Breast epithelium (tissue), 4 donors: ENCODE measurements at regions not wholly inside any gene's neighbourhood (a gene's known extent, or its start where the extent isn't known, plus 50 kb on each side); places are given as distances from the start of the nearest gene placed in this dataset.
"Not testable (repeated sequence)": the region's sequence is repeated elsewhere in the genome, so short reads cannot be mapped to it uniquely, and the experiment has no call there.

ENCODE experiments used
- DNase-seq, 2 donors: peaks; one replicate each; pipeline ENCODE4 v3.0.0-alpha.2; 2019; ENCODE audit warnings: low spot score in 2 of 2
- H3K27ac ChIP-seq, 2 donors: fragments of 200-600 bp; sonication (generic) in 1 of 2; one replicate each; pipeline ENCODE4 v1.5.1; 2016 to 2019; ENCODE audit warnings: mild to moderate bottlenecking in 1 of 2
- H3K27me3 ChIP-seq, 2 donors: fragments of 200-600 bp; sonication (generic) in 1 of 2; one replicate each; pipeline versions ENCODE4 v1.5.1 to v1.6.0; 2017 to 2019; ENCODE audit warnings: control low read depth in 1 of 2, mild to moderate bottlenecking in 1 of 2
- H3K36me3 ChIP-seq: fragments of 200-600 bp; one replicate; pipeline ENCODE4 v1.5.1; 2019
- H3K4me1 ChIP-seq, 2 donors: fragments of 200-600 bp; sonication (generic); one replicate each; pipeline ENCODE4 v1.5.1; 2016 to 2019; ENCODE audit warnings: control low read depth in 1 of 2
- H3K4me3 ChIP-seq, 3 donors: fragments of 200-600 bp; sonication (generic); 1 replicate in 2 of 3; 2 replicates in 1 of 3; pipeline ENCODE4 v1.5.1; 2016 to 2019; ENCODE audit warnings: mild to moderate bottlenecking in 3 of 3, moderate library complexity in 2 of 3
- H3K9me3 ChIP-seq, 2 donors: fragments of 200-600 bp; sonication (generic) in 1 of 2; one replicate each; pipeline ENCODE4 v1.5.1; 2016 to 2019; ENCODE audit warnings: control low read depth in 1 of 2
- POLR2A ChIP-seq: fragments of 450-650 bp; IDR thresholded peaks from one replicate; pipeline ENCODE4 v1.6.1; 2016; ENCODE audit warnings: antibody characterized with exemption, mild to moderate bottlenecking, moderate library complexity
- POLR2AphosphoS5 ChIP-seq, 3 donors: sonication (generic); formaldehyde crosslinking; IDR thresholded peaks; one replicate each; pipeline ENCODE4 v1.6.1; 2017; ENCODE audit warnings: antibody characterized with exemption in 3 of 3
- intact Hi-C: fragments of 100-400 bp; cut with DNase I; formaldehyde crosslinking; loops from one replicate; pipeline ENCODE4 v1.15.1; 2023; ENCODE audit warnings: low total_unique reads
- TF ChIP-seq, protein P1 (sequence below), 3 donors: fragments of 450-650 bp; IDR thresholded peaks; one replicate each; pipeline ENCODE4 v1.5.1; 2016 to 2017; ENCODE audit warnings: antibody characterized with exemption in 3 of 3, mild to moderate bottlenecking in 3 of 3, moderate library complexity in 3 of 3

DNA sequence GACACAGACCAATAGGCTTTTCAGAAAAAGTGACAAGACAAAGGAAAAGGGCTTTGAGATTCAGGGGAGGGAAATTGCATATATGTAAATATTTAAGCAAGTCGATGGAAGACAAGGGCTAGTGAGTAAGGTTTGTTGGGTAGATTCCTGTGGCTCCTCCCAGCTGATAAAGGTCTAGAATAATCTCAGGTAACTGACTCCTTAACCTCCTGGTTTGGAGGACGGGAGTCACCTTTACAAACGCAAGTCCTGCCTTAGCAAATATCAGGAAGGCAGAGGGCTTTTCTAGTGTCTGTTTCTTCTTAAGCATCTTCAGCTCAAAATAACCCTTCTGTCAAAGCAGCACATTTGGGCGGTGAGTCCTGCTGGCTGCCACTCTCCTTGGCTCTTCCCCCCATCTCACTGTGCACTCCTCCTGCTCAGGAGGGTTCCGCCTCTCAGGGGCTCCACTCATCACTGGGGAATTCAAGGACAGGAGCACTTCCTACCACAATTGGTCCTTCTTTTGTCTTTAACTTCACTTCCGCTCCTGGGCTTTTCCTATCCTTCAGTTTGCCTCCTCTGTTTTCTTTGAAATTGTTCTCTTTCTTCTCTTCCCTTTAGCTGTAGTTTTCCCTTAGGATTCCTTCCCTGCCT, 496.3 kb upstream of the KLF6 start:
- DNase-seq, result no peak
- H3K36me3 ChIP-seq, result no peaks in the 10 kb centered on the region
- TF ChIP-seq, protein P1, sequence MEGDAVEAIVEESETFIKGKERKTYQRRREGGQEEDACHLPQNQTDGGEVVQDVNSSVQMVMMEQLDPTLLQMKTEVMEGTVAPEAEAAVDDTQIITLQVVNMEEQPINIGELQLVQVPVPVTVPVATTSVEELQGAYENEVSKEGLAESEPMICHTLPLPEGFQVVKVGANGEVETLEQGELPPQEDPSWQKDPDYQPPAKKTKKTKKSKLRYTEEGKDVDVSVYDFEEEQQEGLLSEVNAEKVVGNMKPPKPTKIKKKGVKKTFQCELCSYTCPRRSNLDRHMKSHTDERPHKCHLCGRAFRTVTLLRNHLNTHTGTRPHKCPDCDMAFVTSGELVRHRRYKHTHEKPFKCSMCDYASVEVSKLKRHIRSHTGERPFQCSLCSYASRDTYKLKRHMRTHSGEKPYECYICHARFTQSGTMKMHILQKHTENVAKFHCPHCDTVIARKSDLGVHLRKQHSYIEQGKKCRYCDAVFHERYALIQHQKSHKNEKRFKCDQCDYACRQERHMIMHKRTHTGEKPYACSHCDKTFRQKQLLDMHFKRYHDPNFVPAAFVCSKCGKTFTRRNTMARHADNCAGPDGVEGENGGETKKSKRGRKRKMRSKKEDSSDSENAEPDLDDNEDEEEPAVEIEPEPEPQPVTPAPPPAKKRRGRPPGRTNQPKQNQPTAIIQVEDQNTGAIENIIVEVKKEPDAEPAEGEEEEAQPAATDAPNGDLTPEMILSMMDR (IDR thresholded peaks at IDR 0.05), result no peak
- TF ChIP-seq POLR2AphosphoS5 (IDR thresholded peaks at IDR 0.05), result no peak
- H3K9me3 ChIP-seq, result no peaks in the 10 kb centered on the region
- intact Hi-C loops, result no loop called here
- no peak overlapping the region for H3K4me3 ChIP-seq
- peak overlapping the region; percentile 70 to 88 for H3K27ac ChIP-seq
- H3K4me1 ChIP-seq, result no peaks in the 10 kb centered on the region
- H3K27me3 ChIP-seq, result no peaks in the 10 kb centered on the region

DNA sequence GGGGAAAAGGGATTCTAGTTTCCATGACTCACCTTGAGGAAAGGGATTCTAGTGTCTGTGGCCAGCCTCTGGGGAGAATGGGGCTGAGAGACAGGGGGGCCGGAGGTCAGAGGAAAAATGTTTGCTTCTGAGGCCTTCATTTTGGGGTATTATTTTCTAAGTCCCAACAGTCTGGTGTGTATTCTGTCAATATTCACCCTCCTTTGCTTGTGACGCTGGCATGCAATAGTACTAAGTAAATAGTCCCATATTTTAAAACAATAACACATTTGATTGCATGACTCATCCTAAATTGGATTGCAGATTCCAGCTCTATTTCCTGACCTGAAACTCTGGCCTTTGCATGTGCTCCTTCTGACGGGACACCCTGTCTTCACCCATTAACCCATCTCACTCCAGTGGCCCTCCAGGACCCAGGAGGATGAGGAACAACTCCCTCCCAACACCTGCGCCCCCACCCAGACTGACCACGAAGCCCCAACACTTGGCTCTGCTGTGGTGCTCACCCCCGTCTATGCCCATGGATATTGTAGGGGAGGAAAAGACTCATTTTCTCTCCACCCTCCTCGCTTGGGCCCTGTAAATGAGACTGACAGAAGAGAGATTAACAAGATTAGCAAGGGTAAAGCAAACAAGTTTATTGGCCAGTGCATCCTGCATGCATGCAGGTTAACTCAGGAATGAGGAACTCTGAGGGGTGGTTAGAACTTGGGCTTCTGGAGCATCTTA, 495.6 kb upstream of the KLF6 start:
- no peaks in the 10 kb centered on the region for H3K27me3 ChIP-seq
- H3K4me1 ChIP-seq, result no peaks in the 10 kb centered on the region
- intact Hi-C loops, result no loop called here
- no peak overlapping the region for H3K4me3 ChIP-seq
- H3K9me3 ChIP-seq, result no peaks in the 10 kb centered on the region
- H3K36me3 ChIP-seq, result no peaks in the 10 kb centered on the region
- TF ChIP-seq POLR2AphosphoS5 (IDR thresholded peaks at IDR 0.05) (peak in 2 of 3 donors; percentile 31 to 48), POLR2A (no peak)
- TF ChIP-seq, protein P1 (IDR thresholded peaks at IDR 0.05), result no peak
- DNase-seq, result no peak
- peak overlapping the region; percentile 70 to 88 for H3K27ac ChIP-seq

DNA sequence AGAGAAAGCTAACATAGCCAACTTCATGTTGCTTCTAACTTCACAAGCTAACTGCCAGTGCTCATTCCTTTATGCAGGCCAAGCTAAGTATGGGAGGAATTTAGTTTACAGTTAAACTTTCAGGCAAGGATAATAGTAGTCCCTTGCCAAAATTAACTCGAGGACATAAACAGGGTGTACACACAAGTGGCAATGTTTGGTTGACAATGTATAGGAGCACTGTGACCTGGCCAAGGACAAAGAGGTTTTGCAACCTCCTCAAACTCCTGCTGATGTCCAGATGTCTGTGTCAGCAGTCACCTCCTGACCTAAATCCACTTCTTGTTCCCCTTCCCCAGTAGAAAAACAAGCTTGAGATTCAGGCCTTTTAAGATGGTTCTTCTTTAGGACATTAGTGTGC, 494.6 kb upstream of the KLF6 start:
- Histone ChIP-seq H3K4me3 (no peak overlapping the region), H3K27me3 (no peaks in the 10 kb centered on the region), H3K27ac (peak overlapping the region; percentile 70 to 88), H3K9me3 (no peaks in the 10 kb centered on the region), H3K36me3 (no peaks in the 10 kb centered on the region), H3K4me1 (no peaks in the 10 kb centered on the region)
- intact Hi-C loops, result no loop called here
- DNase-seq, result no peak
- TF ChIP-seq POLR2A (no peak), POLR2AphosphoS5 (IDR thresholded peaks at IDR 0.05) (peak in 1 of 3 donors; percentile 24)

GRCh38 chr10:4278186-4278585, 493.2 kb upstream of the KLF6 start:
- Histone ChIP-seq H3K9me3 (no peaks in the 10 kb centered on the region), H3K4me3 (no peak overlapping the region), H3K36me3 (no peaks in the 10 kb centered on the region), H3K27ac (no peak overlapping the region), H3K27me3 (no peaks in the 10 kb centered on the region), H3K4me1 (no peaks in the 10 kb centered on the region)
- intact Hi-C loops, result no loop called here
- TF ChIP-seq, protein P1 (IDR thresholded peaks at IDR 0.05), result no peak
- TF ChIP-seq POLR2A, result no peak
- TF ChIP-seq POLR2AphosphoS5 (IDR thresholded peaks at IDR 0.05), result no peak
- DNase-seq, result no peak

GRCh38 chr10:4276151-4276550, 491.1 kb upstream of the KLF6 start:
- Histone ChIP-seq H3K9me3 (no peaks in the 10 kb centered on the region), H3K27me3 (no peaks in the 10 kb centered on the region), H3K4me1 (no peaks in the 10 kb centered on the region), H3K4me3 (no peak overlapping the region), H3K27ac (no peak overlapping the region), H3K36me3 (no peaks in the 10 kb centered on the region)
- intact Hi-C loops, result no loop called here
- no peak for DNase-seq
- no peak for TF ChIP-seq POLR2A

DNA sequence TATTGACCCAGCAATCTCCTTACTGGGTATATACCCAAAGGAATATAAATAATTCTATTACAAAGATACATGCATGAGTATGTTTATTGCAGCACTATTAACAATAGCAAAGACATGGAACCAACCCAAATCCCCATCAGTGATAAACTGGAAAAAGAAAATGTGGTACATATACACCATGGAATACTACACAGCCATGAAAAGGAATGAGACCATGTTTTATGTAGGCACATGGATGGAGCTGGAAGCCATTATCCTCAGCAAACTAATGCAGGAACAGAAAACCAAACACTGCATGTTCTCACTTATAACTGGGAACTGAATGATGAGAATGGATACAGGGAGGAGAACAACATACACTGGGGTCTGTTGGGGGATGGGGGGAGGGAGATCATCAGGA, 489.7 kb upstream of the KLF6 start:
- H3K27me3 ChIP-seq, H3K36me3 ChIP-seq, H3K9me3 ChIP-seq, H3K27ac ChIP-seq, H3K4me3 ChIP-seq, intact Hi-C loops, DNase-seq, H3K4me1 ChIP-seq: not testable (repeated sequence)
